NB4 (cell line): ENCODE measurements at regions not wholly inside any gene's neighbourhood (a gene's known extent, or its start where the extent isn't known, plus 50 kb on each side); places are given as distances from the start of the nearest gene placed in this dataset.

Experiments used
- CTCF ChIP-seq: IDR thresholded peaks from one replicate; pipeline ENCODE4 v1.5.1; 2012; ENCODE audit warnings: low read depth, low read length
- POLR2A ChIP-seq: IDR thresholded peaks from 2 replicates; pipeline ENCODE4 v1.6.1; 2011; ENCODE audit warnings: mild to moderate bottlenecking; ENCODE audit not compliant: insufficient read length; ENCODE audit errors: extremely low read depth

- TF ChIP-seq CTCF (no peak), POLR2A (no peak)
These were observed 249.6 kb upstream of the PTER start for GRCh38 chr10:16187161-16187560.
